Occipital lobe (tissue), 2 donors: ENCODE measurements at regions not wholly inside any gene's neighbourhood (a gene's known extent, or its start where the extent isn't known, plus 50 kb on each side); places are given as distances from the start of the nearest gene placed in this dataset. TPM values are rescaled to one million over a fixed set of nuclear protein-coding genes. Genes with fewer than 3 reads are reported as not detected.

Experiments
- DNase-seq: peaks from one replicate; lab custom pipeline; 2025; lab: John Stamatoyannopoulos, UW
- small RNA-seq: library from RNA; depleted of rRNA; stranded (forward); fragments of <200 nt; gene quantifications from one replicate; pipeline ENCODE3, GENCODE V24; 2014

DNA sequence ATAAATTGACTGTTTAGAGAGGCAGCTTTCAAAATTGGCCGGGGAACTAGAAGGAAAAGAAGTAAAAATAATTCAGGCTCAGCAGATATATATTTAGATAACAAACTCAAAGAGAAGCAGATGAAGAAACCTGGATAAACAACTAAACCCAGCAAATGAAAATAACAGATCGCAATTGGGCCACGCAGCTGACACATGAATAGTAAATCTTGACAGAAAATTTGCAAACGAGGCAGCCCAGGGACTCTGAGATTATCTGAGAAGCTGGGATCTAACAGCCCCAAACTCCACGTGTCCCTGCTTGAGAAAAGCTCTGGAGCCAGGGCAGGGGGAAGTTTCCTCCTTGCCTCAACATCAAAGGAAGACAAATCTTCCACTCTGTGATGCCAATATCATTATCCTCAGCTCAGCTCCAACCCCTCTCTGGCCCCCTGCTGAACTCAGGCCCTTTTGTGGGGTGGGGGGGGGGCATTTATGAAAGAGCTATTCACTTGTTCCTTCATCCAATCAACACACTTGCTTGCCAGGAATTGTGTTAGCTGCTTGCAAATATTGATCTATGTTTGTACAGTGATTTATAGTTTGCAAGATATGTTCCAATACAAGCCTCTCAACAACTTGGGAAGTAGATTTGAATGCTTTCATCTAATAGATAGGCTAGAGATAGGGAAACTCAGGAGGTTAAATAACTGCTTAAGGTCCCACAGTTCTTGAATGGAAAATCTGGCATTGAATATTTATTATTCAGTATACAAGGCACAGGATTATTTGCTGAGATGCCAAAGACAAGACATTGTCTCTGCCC is 72.5 kb upstream of the C11orf87 start:
- DNase-seq: no peak

DNA sequence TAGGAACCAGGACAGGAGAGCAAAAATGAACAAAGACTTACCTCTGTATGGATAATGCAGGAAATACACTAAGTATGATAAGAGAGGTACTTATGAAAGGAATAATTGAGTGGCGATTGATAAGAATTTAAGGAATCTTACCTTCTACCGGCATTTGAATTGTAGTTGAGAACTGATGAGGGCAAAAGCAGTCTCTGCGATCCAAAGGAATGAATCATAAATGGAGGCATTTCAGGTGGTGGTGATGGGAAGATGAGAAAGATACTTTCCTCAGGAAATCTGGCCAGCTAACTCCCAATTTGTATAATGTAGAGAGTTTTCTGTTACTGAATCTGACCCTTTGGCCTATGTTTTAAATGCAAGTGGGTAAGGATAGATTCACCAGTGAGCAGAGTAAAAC is 71.9 kb upstream of the C11orf87 start:
- no peak for DNase-seq

DNA sequence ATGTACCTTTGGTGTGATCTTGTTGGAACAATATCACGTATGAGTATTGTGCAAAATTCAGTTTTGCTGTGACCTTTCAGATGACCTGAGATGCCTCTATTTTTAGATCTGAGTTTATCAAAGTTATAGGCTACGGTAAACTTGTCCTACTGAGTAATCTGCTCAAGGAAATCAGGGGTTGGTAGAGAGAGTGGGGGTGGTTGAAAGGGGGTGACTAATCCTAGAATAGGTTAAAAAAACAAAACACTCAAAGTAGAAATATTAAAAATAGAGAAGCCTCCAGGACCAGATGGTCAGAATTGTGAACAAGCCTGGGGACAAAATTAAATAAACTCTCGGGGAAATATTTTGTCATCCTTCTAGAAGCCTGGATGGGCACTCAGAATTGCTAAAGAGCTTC is 59.9 kb upstream of the C11orf87 start:
- no peak for DNase-seq

DNA sequence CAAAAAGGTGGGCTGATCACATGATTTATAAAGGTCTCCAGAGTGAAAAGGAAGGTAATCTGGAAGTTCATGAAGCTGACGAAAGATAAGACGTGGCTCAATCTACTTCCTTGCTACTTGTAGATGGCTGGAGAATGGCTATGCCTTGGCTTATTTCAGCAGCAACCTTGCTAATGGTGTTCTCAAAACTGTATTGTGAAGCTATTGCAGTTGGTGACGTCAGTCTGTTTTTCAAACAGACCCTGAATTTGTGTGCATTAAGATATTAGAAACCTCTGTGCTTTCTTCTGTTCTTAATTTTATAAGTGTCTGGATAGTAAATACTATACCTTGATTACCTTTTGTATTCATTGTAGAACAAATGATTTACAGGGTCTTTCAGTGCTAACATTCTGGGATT is 58.3 kb upstream of the C11orf87 start:
- DNase-seq: no peak

DNA sequence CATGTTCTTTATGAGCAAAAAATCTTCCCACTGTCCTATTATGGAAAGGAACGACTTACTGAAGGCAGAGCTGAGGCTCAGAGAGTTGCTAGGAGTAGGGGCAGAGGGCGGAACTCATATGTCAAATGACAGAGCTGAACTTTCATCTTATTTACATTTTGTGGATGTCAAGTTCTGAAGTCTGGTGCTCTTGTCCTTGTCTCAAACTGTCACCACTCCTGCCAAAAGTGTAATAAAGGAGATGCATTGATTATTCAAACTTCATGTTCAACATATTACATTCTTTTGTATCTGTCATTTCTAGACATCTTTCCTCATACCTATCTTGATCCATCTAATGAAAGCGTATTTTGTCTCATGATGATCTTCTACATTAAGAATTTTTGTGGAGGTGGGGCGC is 57.1 kb upstream of the C11orf87 start:
- DNase-seq: no peak

DNA sequence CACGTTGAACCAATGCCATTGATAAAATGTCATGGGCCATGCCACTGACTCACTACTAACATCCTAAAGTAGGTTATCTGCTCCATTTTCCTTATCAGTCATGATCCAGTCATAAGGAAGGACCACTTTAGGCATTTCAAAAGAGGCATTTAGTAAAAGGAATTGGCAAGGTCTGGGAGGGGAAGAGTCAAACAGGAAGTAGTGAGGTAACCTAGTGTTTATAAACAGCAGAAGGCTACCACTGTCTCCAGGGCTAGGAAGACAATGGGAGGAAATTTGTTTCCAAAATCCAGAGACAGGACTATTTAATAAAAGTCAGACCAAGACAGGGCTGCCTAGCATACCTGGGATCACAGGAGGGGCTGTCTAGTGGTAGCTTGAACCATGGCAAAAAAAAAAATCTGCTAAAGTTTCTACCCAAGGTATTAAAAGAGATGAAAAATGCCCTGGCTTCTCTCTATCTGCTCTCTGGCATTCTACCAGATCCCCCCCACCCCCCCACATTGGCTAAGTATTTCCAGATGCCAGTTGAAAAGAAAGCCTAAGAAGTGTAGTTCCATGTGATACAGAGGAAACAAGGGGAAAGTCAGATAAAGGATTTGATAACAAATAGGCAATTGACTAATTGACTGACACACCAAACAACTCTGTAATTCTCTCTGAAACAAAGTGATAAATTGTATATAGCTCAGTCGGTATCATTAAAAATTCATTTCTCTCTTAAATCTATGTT is 50.4 kb upstream of the C11orf87 start:
- no peak for DNase-seq

Small RNA genes in the stretch of these regions (small RNA-seq; reads per million reads assigned to genes)
- gene RF00157: not detected
- gene RNA5SP349: not detected
- gene RNU6-654P: not detected
